OCI-LY7 (cell line): ENCODE measurements at regions not wholly inside any gene's neighbourhood (a gene's known extent, or its start where the extent isn't known, plus 50 kb on each side); places are given as distances from the start of the nearest gene placed in this dataset.

Experiments
- BruUV-seq: library from RNA; stranded (reverse); fragments of 400-500 nt; replicated peaks from 2 replicates; lab custom pipeline; 2021; lab: Mats Ljungman, UMichigan
- CTCF ChIA-PET: fragments of 300-600 bp; sonication (Branson Sonifier 250); formaldehyde crosslinking; loops from one replicate; lab custom pipeline; 2022; ENCODE audit warnings: antibody characterized with exemption; ENCODE audit not compliant: unreplicated experiment; lab: Charles Lee
- POLR2A ChIA-PET: fragments of 300-600 bp; sonication (Branson Sonifier 250); formaldehyde crosslinking; loops from one replicate; lab custom pipeline; 2022; ENCODE audit warnings: antibody characterized with exemption; lab: Charles Lee
- DNase-seq: peaks from one replicate; pipeline ENCODE4 v3.0.0-alpha.2; 2015; ENCODE audit warnings: low spot score
- H2AFZ ChIP-seq: fragments of 200-600 bp; sonication (generic), shearing (Covaris generic); 2 replicates; pipeline ENCODE4 v1.6.1; 2014; ENCODE audit warnings: mild to moderate bottlenecking, antibody characterized with exemption, low read length, moderate library complexity
- H3K27ac ChIP-seq: fragments of 200-600 bp; sonication (generic); 2 replicates; pipeline ENCODE4 v1.5.1; 2014; ENCODE audit warnings: mixed run types, low read depth, mild to moderate bottlenecking, moderate library complexity, low read length, inconsistent platforms; ENCODE audit not compliant: poor library complexity, severe bottlenecking
- H3K36me3 ChIP-seq: fragments of 200-600 bp; sonication (generic); 2 replicates; pipeline ENCODE4 v1.6.1; 2014; ENCODE audit warnings: mild to moderate bottlenecking, antibody characterized with exemption, low read length, moderate library complexity, mixed read lengths; ENCODE audit not compliant: insufficient read depth
- H3K4me1 ChIP-seq: fragments of 200-600 bp; sonication (generic); 2 replicates; pipeline ENCODE4 v1.5.1; 2014; ENCODE audit warnings: mild to moderate bottlenecking, low read length; ENCODE audit not compliant: insufficient read depth, poor library complexity, severe bottlenecking
- H3K4me2 ChIP-seq: fragments of 200-600 bp; sonication (generic); 2 replicates; pipeline ENCODE4 v1.6.1; 2014; ENCODE audit warnings: mild to moderate bottlenecking, low read length
- H3K4me3 ChIP-seq: fragments of 200-600 bp; sonication (generic); 2 replicates; pipeline ENCODE4 v1.5.1; 2014; ENCODE audit warnings: mild to moderate bottlenecking, low read depth, low read length; ENCODE audit not compliant: poor library complexity, severe bottlenecking
- H3K79me2 ChIP-seq: fragments of 200-600 bp; sonication (generic); 2 replicates; pipeline ENCODE4 v1.6.1; 2016; ENCODE audit warnings: low read depth, mild to moderate bottlenecking, low read length, moderate library complexity, mixed read lengths; ENCODE audit not compliant: insufficient read depth
- H3K9me2 ChIP-seq: fragments of 200-600 bp; sonication (generic); 2 replicates; pipeline ENCODE4 v1.6.1; 2016; ENCODE audit warnings: mild to moderate bottlenecking, low read length, mixed read lengths; ENCODE audit not compliant: insufficient read depth
- H3K9me3 ChIP-seq: fragments of 200-600 bp; sonication (generic); 2 replicates; pipeline ENCODE4 v1.6.1; 2014; ENCODE audit warnings: mild to moderate bottlenecking, mixed run types, low read length, mixed read lengths
- H4K20me1 ChIP-seq: fragments of 200-600 bp; sonication (generic); 2 replicates; pipeline ENCODE4 v1.6.1; 2014; ENCODE audit warnings: mild to moderate bottlenecking, antibody characterized with exemption, low read length, moderate library complexity, mixed read lengths; ENCODE audit not compliant: insufficient read depth
- CTCF ChIP-seq: fragments of 200-600 bp; sonication (generic); conservative IDR thresholded peaks from 2 replicates; pipeline ENCODE4 v1.5.1; 2014; ENCODE audit warnings: mild to moderate bottlenecking, antibody characterized with exemption, low read length, moderate library complexity, mixed read lengths
- EZH2phosphoT487 ChIP-seq: fragments of 200-600 bp; sonication (generic); IDR thresholded peaks from 2 replicates; pipeline ENCODE4 v1.6.1; 2018; ENCODE audit warnings: low read depth, borderline replicate concordance, mild to moderate bottlenecking, mixed run types, antibody characterized with exemption, low read length, moderate library complexity, mixed read lengths
- intact Hi-C: fragments of 100-400 bp; cut with micrococcal nuclease; formaldehyde crosslinking; loops from one replicate; pipeline ENCODE4 v1.10.0; 2022; ENCODE audit not compliant: unreplicated experiment

GRCh38 chr13:91264484-91264883 lies 83.0 kb upstream of the MIR17HG start:
- Histone ChIP-seq H3K9me2 (0 out of 2 replicates have a peak, but pooled peaks cover under 1% of the 10 kb centered on the region), H3K9me3 (0 out of 2 replicates have a peak, but pooled peaks cover 6% of the 10 kb centered on the region), H2AFZ (no peak overlapping the region), H3K79me2 (no peaks in the 10 kb centered on the region), H3K4me3 (no peak overlapping the region), H4K20me1 (no peaks in the 10 kb centered on the region), H3K4me2 (no peak overlapping the region), H3K36me3 (no peaks in the 10 kb centered on the region), H3K4me1 (no peaks in the 10 kb centered on the region), H3K27ac (no peak overlapping the region)
- CTCF ChIA-PET, result no interaction called here
- POLR2A ChIA-PET, result interaction anchor here (0.6 to 1.7 kb wide), 12 partner anchors 8 to 1510 kb away, joined by 3 to 5 read pairs (median 3); no protein-coding TSS in a partner anchor
- DNase-seq, result no peak
- intact Hi-C loops, result no loop called here
- no peak for TF ChIP-seq EZH2phosphoT487
- TF ChIP-seq CTCF, result no peak
- no TSS peak for BruUV-seq

- Histone ChIP-seq H3K27ac (no peak overlapping the region), H3K4me2 (no peak overlapping the region), H3K4me3 (no peak overlapping the region), H2AFZ (no peak overlapping the region), H4K20me1 (no peaks in the 10 kb centered on the region), H3K9me3 (no peaks in the 10 kb centered on the region), H3K36me3 (no peaks in the 10 kb centered on the region), H3K9me2 (0 out of 2 replicates have a peak, but pooled peaks cover 6% of the 10 kb centered on the region), H3K79me2 (no peaks in the 10 kb centered on the region), H3K4me1 (no peaks in the 10 kb centered on the region)
- BruUV-seq, result no TSS peak
- CTCF ChIA-PET, result no interaction called here
- intact Hi-C loops, result no loop called here
- TF ChIP-seq CTCF, result no peak
- POLR2A ChIA-PET, result interaction anchor here (0.7 to 5.4 kb wide), 9 partner anchors 12 to 1887 kb away, joined by 3 to 56 read pairs (median 3); no protein-coding TSS in a partner anchor
- DNase-seq, result no peak
These were observed 78.2 kb upstream of the MIR17HG start for GRCh38 chr13:91269237-91269636.

- Histone ChIP-seq H3K9me3 (no peaks in the 10 kb centered on the region), H3K79me2 (no peaks in the 10 kb centered on the region), H3K27ac (no peak overlapping the region), H4K20me1 (no peaks in the 10 kb centered on the region), H3K4me3 (no peak overlapping the region), H3K4me2 (no peak overlapping the region), H3K36me3 (no peaks in the 10 kb centered on the region), H2AFZ (no peak overlapping the region), H3K9me2 (0 out of 2 replicates have a peak, but pooled peaks cover 6% of the 10 kb centered on the region), H3K4me1 (no peaks in the 10 kb centered on the region)
- intact Hi-C loops, result no loop called here
- CTCF ChIA-PET, result interaction anchor here (0.5 kb wide), 1 partner anchor 116 kb away, joined by 3 read pairs; no protein-coding TSS in a partner anchor
- no peak for TF ChIP-seq CTCF
- no peak for TF ChIP-seq EZH2phosphoT487
- POLR2A ChIA-PET, result interaction anchor here (0.5 to 5.4 kb wide), 20 partner anchors 10 to 1143 kb away, joined by 3 to 56 read pairs (median 3); partner anchors contain the start of gene MIR17HG
- DNase-seq, result no peak
- BruUV-seq, result no TSS peak
These were observed 77.5 kb upstream of the MIR17HG start for GRCh38 chr13:91270031-91270430.
